HG03280 (cell line): ENCODE measurements at regions not wholly inside any gene's neighbourhood (a gene's known extent, or its start where the extent isn't known, plus 50 kb on each side); places are given as distances from the start of the nearest gene placed in this dataset.
"Not testable (repeated sequence)": the region's sequence is repeated elsewhere in the genome, so short reads cannot be mapped to it uniquely, and the experiment has no call there.

ENCODE experiments used
- ATAC-seq: cut with Tn5 transposase; IDR thresholded peaks from one replicate; pipeline ENCODE4 v1.9.1; 2021; ENCODE audit warnings: mild to moderate bottlenecking, moderate library complexity; ENCODE audit not compliant: unreplicated experiment

GRCh38 chr1:220420726-220421125, 107.2 kb upstream of the MARK1 start:
- ATAC-seq = no peak

- ATAC-seq = not testable (repeated sequence)
Measured at GRCh38 chr1:220412382-220412781, 115.6 kb upstream of the MARK1 start.

- no peak for ATAC-seq
Measured at GRCh38 chr1:220410611-220411010, 117.3 kb upstream of the MARK1 start.

GRCh38 chr1:220409771-220410595, 118.0 kb upstream of the MARK1 start:
- ATAC-seq = no peak

GRCh38 chr1:220407191-220407590, 120.7 kb upstream of the MARK1 start:
- ATAC-seq = no peak

GRCh38 chr1:220398238-220398637, 126.0 kb upstream of the RAB3GAP2 start:
- ATAC-seq = no peak

GRCh38 chr1:220391491-220391890, 119.2 kb upstream of the RAB3GAP2 start:
- no peak for ATAC-seq

- ATAC-seq = no peak
Measured at GRCh38 chr1:220389634-220390033, 117.4 kb upstream of the RAB3GAP2 start.

- no peak for ATAC-seq
Measured at GRCh38 chr1:220386494-220387195, 114.4 kb upstream of the RAB3GAP2 start.

GRCh38 chr1:220385158-220385557, 112.9 kb upstream of the RAB3GAP2 start:
- ATAC-seq = no peak

- no peak for ATAC-seq
Measured at GRCh38 chr1:220382994-220383393, 110.7 kb upstream of the RAB3GAP2 start.

- ATAC-seq = peak; percentile 50
Measured at GRCh38 chr1:220380885-220381284, 108.6 kb upstream of the RAB3GAP2 start.

- no peak for ATAC-seq
Measured at GRCh38 chr1:220378571-220379302, 106.5 kb upstream of the RAB3GAP2 start.

- ATAC-seq = no peak
Measured at GRCh38 chr1:220375715-220376114, 103.5 kb upstream of the RAB3GAP2 start.

GRCh38 chr1:220374449-220374848, 102.2 kb upstream of the RAB3GAP2 start:
- no peak for ATAC-seq

- no peak for ATAC-seq
Measured at GRCh38 chr1:220372451-220372850, 100.2 kb upstream of the RAB3GAP2 start.

GRCh38 chr1:220371324-220371723, 99.1 kb upstream of the RAB3GAP2 start:
- no peak for ATAC-seq

- ATAC-seq = no peak
Measured at GRCh38 chr1:220370041-220370700, 97.9 kb upstream of the RAB3GAP2 start.

GRCh38 chr1:220369511-220369910, 97.3 kb upstream of the RAB3GAP2 start:
- no peak for ATAC-seq

- no peak for ATAC-seq
Measured at GRCh38 chr1:220368352-220369265, 96.4 kb upstream of the RAB3GAP2 start.
